ENCODE measurements at regions not wholly inside any gene's neighbourhood (a gene's known extent, or its start where the extent isn't known, plus 50 kb on each side); places are given as distances from the start of the nearest gene placed in this dataset.

- no peaks in the 10 kb centered on the region for H3K36me3 ChIP-seq (ENCODE audit: control insufficient read depth, low read length)
- H3F3A ChIP-seq (ENCODE audit: control insufficient read depth, insufficient read depth), result no peaks in the 10 kb centered on the region
- H3K27ac ChIP-seq (ENCODE audit: low read depth, low read length), result no peak overlapping the region
- no peaks in the 10 kb centered on the region for H3K9me2 ChIP-seq (replicated peaks; ENCODE audit: control insufficient read depth, low read length)
- H3K27me3 ChIP-seq (ENCODE audit: control insufficient read depth, low read length), result peaks cover 6% of the 10 kb centered on the region; the same call in 1 of the 2 replicates
- H3K9me3 ChIP-seq (ENCODE audit: control insufficient read depth, insufficient read depth, low read length), result no peaks in the 10 kb centered on the region
- TF ChIP-seq CTCF (IDR thresholded peaks at IDR 0.05; ENCODE audit: low read depth, low read length, poor library complexity, severe bottlenecking), result no peak
- no peak for TF ChIP-seq EZH2phosphoT487 (IDR thresholded peaks at IDR 0.05; ENCODE audit: borderline replicate concordance, low read length)
- no peak overlapping the region for H3K4me3 ChIP-seq (ENCODE audit: low read length)
- H3K79me2 ChIP-seq (ENCODE audit: control insufficient read depth, low read length), result no peaks in the 10 kb centered on the region
- no peaks in the 10 kb centered on the region for H4K20me1 ChIP-seq (ENCODE audit: control insufficient read depth, insufficient read depth, low read depth, low read length)
- H3K4me1 ChIP-seq (ENCODE audit: control insufficient read depth, low read length), result no peaks in the 10 kb centered on the region
- no peak overlapping the region for H3K4me2 ChIP-seq (ENCODE audit: low read length)
These were observed 143.5 kb downstream of the SCARB1 start for GRCh38 chr12:124720004-124720680.

- TF ChIP-seq EZH2phosphoT487 (IDR thresholded peaks at IDR 0.05; ENCODE audit: borderline replicate concordance, low read length) (no peak), CTCF (IDR thresholded peaks at IDR 0.05; ENCODE audit: low read depth, low read length, poor library complexity, severe bottlenecking) (no peak)
- H4K20me1 ChIP-seq (ENCODE audit: control insufficient read depth, insufficient read depth, low read depth, low read length), result no peaks in the 10 kb centered on the region
- H3K79me2 ChIP-seq (ENCODE audit: control insufficient read depth, low read length), result no peaks in the 10 kb centered on the region
- H3K9me3 ChIP-seq (ENCODE audit: control insufficient read depth, insufficient read depth, low read length), result no peaks in the 10 kb centered on the region
- no peaks in the 10 kb centered on the region for H3K9me2 ChIP-seq (replicated peaks; ENCODE audit: control insufficient read depth, low read length)
- peaks cover 6% of the 10 kb centered on the region; the same call in 1 of the 2 replicates for H3K27me3 ChIP-seq (ENCODE audit: control insufficient read depth, low read length)
- no peaks in the 10 kb centered on the region for H3F3A ChIP-seq (ENCODE audit: control insufficient read depth, insufficient read depth)
- no peak overlapping the region for H3K27ac ChIP-seq (ENCODE audit: low read depth, low read length)
- no peaks in the 10 kb centered on the region for H3K36me3 ChIP-seq (ENCODE audit: control insufficient read depth, low read length)
- H3K4me1 ChIP-seq (ENCODE audit: control insufficient read depth, low read length), result no peaks in the 10 kb centered on the region
- no peak overlapping the region for H3K4me3 ChIP-seq (ENCODE audit: low read length)
- H3K4me2 ChIP-seq (ENCODE audit: low read length), result no peak overlapping the region
These were observed 144.4 kb downstream of the SCARB1 start for GRCh38 chr12:124719231-124719630.

- no peaks in the 10 kb centered on the region for H3K4me1 ChIP-seq (ENCODE audit: control insufficient read depth, low read length)
- H3K9me2 ChIP-seq (replicated peaks; ENCODE audit: control insufficient read depth, low read length), result no peaks in the 10 kb centered on the region
- no peak for TF ChIP-seq EZH2phosphoT487 (IDR thresholded peaks at IDR 0.05; ENCODE audit: borderline replicate concordance, low read length)
- no peak for TF ChIP-seq CTCF (IDR thresholded peaks at IDR 0.05; ENCODE audit: low read depth, low read length, poor library complexity, severe bottlenecking)
- no peaks in the 10 kb centered on the region for H3K36me3 ChIP-seq (ENCODE audit: control insufficient read depth, low read length)
- H3F3A ChIP-seq (ENCODE audit: control insufficient read depth, insufficient read depth), result no peaks in the 10 kb centered on the region
- H3K27ac ChIP-seq (ENCODE audit: low read depth, low read length), result no peak overlapping the region
- no peak overlapping the region for H3K4me3 ChIP-seq (ENCODE audit: low read length)
- peaks cover 12% of the 10 kb centered on the region for H3K27me3 ChIP-seq (ENCODE audit: control insufficient read depth, low read length)
- H3K9me3 ChIP-seq (ENCODE audit: control insufficient read depth, insufficient read depth, low read length), result no peaks in the 10 kb centered on the region
- H3K79me2 ChIP-seq (ENCODE audit: control insufficient read depth, low read length), result no peaks in the 10 kb centered on the region
- H4K20me1 ChIP-seq (ENCODE audit: control insufficient read depth, insufficient read depth, low read depth, low read length), result no peaks in the 10 kb centered on the region
- H3K4me2 ChIP-seq (ENCODE audit: low read length), result no peak overlapping the region
These were observed 145.2 kb downstream of the SCARB1 start for GRCh38 chr12:124718458-124718857.

Data from DOHH2 (cell line).